HL-60 (cell line): ENCODE measurements at regions not wholly inside any gene's neighbourhood (a gene's known extent, or its start where the extent isn't known, plus 50 kb on each side); places are given as distances from the start of the nearest gene placed in this dataset.

ENCODE experiments used
- DNase-seq, 2 experiments: peaks; one replicate each; pipeline ENCODE4 v3.0.0-alpha.2; 2010 to 2020; ENCODE audit warnings: low read depth in 1 of 2, low spot score in 1 of 2
- H3K27ac ChIP-seq: fragments of 250-450 bp; sonication (Bioruptor Pico); replicated peaks from 2 replicates; pipeline ENCODE4 v1.5.1; 2020; ENCODE audit warnings: mild to moderate bottlenecking, moderate library complexity
- H3K27me3 ChIP-seq: fragments of 250-450 bp; sonication (Bioruptor Pico); 2 replicates; pipeline ENCODE4 v1.5.1; 2021; ENCODE audit warnings: mild to moderate bottlenecking, moderate library complexity; ENCODE audit not compliant: insufficient read depth, poor library complexity, severe bottlenecking
- H3K4me3 ChIP-seq: replicated peaks from 2 replicates; pipeline ENCODE4 v1.5.1; 2011; ENCODE audit warnings: mild to moderate bottlenecking, control low read depth, low read length; ENCODE audit not compliant: insufficient read depth
- GABPA ChIP-seq: IDR thresholded peaks from 2 replicates; pipeline ENCODE4 v1.6.1; 2012; ENCODE audit warnings: low read depth
- POLR2AphosphoS5 ChIP-seq: IDR thresholded peaks from 2 replicates; pipeline ENCODE4 v1.6.1; 2012; ENCODE audit warnings: low read depth
- REST ChIP-seq: IDR thresholded peaks from 2 replicates; pipeline ENCODE4 v1.6.1; 2012; ENCODE audit warnings: low read depth; ENCODE audit not compliant: insufficient replicate concordance
- SPI1 ChIP-seq: IDR thresholded peaks from 2 replicates; pipeline ENCODE4 v1.6.1; 2012; ENCODE audit warnings: low read depth, mild to moderate bottlenecking, borderline replicate concordance
- TF ChIP-seq, protein P1 (sequence below): IDR thresholded peaks from one replicate; pipeline ENCODE4 v1.5.1; 2011; ENCODE audit warnings: low read length, control low read depth, inconsistent platforms; ENCODE audit not compliant: insufficient read depth

GRCh38 chr1:245094092-245094491, 60.7 kb upstream of the KIF26B start:
- no peak for TF ChIP-seq REST
- TF ChIP-seq POLR2AphosphoS5, result no peak
- no peak for TF ChIP-seq SPI1
- TF ChIP-seq GABPA, result no peak
- TF ChIP-seq, protein P1, sequence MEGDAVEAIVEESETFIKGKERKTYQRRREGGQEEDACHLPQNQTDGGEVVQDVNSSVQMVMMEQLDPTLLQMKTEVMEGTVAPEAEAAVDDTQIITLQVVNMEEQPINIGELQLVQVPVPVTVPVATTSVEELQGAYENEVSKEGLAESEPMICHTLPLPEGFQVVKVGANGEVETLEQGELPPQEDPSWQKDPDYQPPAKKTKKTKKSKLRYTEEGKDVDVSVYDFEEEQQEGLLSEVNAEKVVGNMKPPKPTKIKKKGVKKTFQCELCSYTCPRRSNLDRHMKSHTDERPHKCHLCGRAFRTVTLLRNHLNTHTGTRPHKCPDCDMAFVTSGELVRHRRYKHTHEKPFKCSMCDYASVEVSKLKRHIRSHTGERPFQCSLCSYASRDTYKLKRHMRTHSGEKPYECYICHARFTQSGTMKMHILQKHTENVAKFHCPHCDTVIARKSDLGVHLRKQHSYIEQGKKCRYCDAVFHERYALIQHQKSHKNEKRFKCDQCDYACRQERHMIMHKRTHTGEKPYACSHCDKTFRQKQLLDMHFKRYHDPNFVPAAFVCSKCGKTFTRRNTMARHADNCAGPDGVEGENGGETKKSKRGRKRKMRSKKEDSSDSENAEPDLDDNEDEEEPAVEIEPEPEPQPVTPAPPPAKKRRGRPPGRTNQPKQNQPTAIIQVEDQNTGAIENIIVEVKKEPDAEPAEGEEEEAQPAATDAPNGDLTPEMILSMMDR, result no peak
- Histone ChIP-seq H3K27ac (no peak overlapping the region), H3K27me3 (no peaks in the 10 kb centered on the region), H3K4me3 (no peak overlapping the region)
- no peak for DNase-seq

- TF ChIP-seq, protein P1, result no peak
- TF ChIP-seq POLR2AphosphoS5, result no peak
- no peak for TF ChIP-seq SPI1
- TF ChIP-seq REST, result no peak
- no peak for TF ChIP-seq GABPA
- no peaks in the 10 kb centered on the region for H3K27me3 ChIP-seq
- DNase-seq, result no peak
- H3K27ac ChIP-seq, result no peak overlapping the region
- no peak overlapping the region for H3K4me3 ChIP-seq
These were observed 62.2 kb upstream of the KIF26B start for GRCh38 chr1:245092638-245092976.

DNA sequence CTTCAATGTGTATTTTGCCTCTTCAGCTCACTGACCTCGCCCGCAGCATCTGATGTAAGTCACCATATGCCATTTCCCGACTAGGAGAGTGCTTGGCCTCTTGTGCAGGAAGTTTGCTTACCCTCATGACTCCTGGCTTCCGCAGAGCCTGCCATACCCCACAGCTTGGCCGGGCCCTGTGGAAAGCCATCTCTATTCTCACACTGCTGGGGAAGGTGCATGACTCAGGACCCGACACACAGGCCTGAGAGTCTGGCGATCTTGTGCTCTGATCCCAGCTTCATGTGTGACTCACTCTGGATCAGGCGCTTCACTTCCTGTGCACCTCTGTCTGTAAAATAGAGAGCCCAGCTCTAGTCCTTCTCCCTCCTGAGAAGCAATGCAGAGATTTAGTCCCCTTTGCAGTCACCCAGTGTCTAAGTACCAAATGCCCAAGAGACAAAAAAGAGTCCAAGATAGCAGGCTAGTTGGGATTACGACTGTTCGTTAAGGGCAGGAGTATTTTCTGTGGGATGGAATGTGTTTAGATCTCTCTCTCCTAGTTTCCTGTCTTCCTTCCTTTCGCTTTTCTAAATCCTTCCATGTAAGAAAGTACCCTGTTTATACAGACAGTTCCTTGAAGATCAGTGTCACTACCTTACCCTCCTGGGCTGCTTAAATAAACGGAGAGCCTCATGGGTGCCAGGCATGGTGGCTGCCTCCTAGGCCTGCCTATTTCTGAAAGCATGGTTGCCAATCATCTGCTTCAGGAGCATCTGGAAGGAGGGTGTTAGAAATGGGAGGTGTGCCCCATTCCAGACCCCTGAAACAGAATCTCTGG, 62.8 kb upstream of the KIF26B start:
- no peak overlapping the region for H3K27ac ChIP-seq
- H3K4me3 ChIP-seq, result no peak overlapping the region
- TF ChIP-seq, protein P1, result no peak
- TF ChIP-seq SPI1, result no peak
- no peak for TF ChIP-seq POLR2AphosphoS5
- TF ChIP-seq REST, result no peak
- no peak for TF ChIP-seq GABPA
- DNase-seq, result no peak
- H3K27me3 ChIP-seq, result no peaks in the 10 kb centered on the region
